Prostate gland (tissue), 2 donors: ENCODE measurements at regions not wholly inside any gene's neighbourhood (a gene's known extent, or its start where the extent isn't known, plus 50 kb on each side); places are given as distances from the start of the nearest gene placed in this dataset.

Source experiments
- POLR2AphosphoS5 ChIP-seq: sonication (generic); formaldehyde crosslinking; IDR thresholded peaks from one replicate; pipeline ENCODE4 v1.6.1; 2017; ENCODE audit warnings: antibody characterized with exemption
- TF ChIP-seq, protein P1 (sequence below), 4 experiments: fragments of 200-600 bp in 2 of 4; fragments of 450-650 bp in 2 of 4; sonication (generic) in 2 of 4; IDR thresholded peaks; 1 replicate in 3 of 4; 2 replicates in 1 of 4; pipeline ENCODE4 v1.5.1; 2016 to 2019; ENCODE audit warnings: antibody characterized with exemption in 4 of 4, mild to moderate bottlenecking in 2 of 4, moderate library complexity in 2 of 4

DNA sequence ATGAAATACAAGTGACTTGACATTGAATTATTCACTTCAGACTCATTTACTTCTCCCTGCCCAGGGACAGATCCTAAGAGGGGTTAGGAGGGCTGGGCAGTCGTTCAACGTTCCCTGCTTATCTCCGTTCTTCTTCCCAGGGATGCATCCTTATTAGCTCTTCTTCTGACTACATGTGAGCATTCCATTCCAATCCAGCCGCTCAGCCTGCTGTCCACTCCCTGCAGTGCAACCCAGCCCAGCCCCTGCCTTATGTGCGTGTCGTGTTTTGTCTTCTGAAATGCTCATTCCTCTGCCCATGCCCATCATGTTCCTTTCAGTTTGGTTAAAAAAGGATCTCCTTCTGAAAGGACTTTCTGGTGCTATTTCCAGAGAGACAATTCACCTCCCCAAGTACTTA, 64.7 kb upstream of the PALM2AKAP2 start:
- TF ChIP-seq POLR2AphosphoS5: no peak
- TF ChIP-seq, protein P1, sequence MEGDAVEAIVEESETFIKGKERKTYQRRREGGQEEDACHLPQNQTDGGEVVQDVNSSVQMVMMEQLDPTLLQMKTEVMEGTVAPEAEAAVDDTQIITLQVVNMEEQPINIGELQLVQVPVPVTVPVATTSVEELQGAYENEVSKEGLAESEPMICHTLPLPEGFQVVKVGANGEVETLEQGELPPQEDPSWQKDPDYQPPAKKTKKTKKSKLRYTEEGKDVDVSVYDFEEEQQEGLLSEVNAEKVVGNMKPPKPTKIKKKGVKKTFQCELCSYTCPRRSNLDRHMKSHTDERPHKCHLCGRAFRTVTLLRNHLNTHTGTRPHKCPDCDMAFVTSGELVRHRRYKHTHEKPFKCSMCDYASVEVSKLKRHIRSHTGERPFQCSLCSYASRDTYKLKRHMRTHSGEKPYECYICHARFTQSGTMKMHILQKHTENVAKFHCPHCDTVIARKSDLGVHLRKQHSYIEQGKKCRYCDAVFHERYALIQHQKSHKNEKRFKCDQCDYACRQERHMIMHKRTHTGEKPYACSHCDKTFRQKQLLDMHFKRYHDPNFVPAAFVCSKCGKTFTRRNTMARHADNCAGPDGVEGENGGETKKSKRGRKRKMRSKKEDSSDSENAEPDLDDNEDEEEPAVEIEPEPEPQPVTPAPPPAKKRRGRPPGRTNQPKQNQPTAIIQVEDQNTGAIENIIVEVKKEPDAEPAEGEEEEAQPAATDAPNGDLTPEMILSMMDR (IDR thresholded peaks at IDR 0.05): no peak
